Stimulated activated naive B cell treated with anti-CD40 and anti-IgM and Interleukin-4, amounts not matched to agents 10 μg/mL and 1 μg/mL and 100 μg/mL, for 72 hours (primary cell): ENCODE measurements at regions not wholly inside any gene's neighbourhood (a gene's known extent, or its start where the extent isn't known, plus 50 kb on each side); places are given as distances from the start of the nearest gene placed in this dataset.

ENCODE experiments used
- ATAC-seq, 2 donors: fragments of 150-1000 bp; cut with Tn5 transposase; replicated peaks; 2 replicates each; pipeline ENCODE4 v1.10.0; 2021; ENCODE audit warnings: moderate library complexity in 1 of 2
- DNase-seq: peaks from one replicate; pipeline ENCODE4 v3.0.0; 2021
- H3K27ac Mint-ChIP-seq: one replicate; pipeline ENCODE4 v1.8.0; 2022; ENCODE audit warnings: mild to moderate bottlenecking, mixed read lengths
- H3K27me3 Mint-ChIP-seq, 2 donors: one replicate each; pipeline ENCODE4 v1.8.0; 2022; ENCODE audit warnings: mixed read lengths in 2 of 2
- H3K36me3 Mint-ChIP-seq, 2 donors: one replicate each; pipeline ENCODE4 v1.8.0; 2022; ENCODE audit warnings: mixed read lengths in 2 of 2, mild to moderate bottlenecking in 1 of 2
- H3K4me1 Mint-ChIP-seq, 2 donors: one replicate each; pipeline ENCODE4 v1.8.0; 2022; ENCODE audit warnings: mixed read lengths in 2 of 2, mild to moderate bottlenecking in 1 of 2
- H3K4me3 Mint-ChIP-seq, 2 donors: one replicate each; pipeline ENCODE4 v1.8.0; 2022; ENCODE audit warnings: mild to moderate bottlenecking in 2 of 2, mixed read lengths in 2 of 2, moderate library complexity in 1 of 2
- H3K9me3 Mint-ChIP-seq, 2 donors: one replicate each; pipeline ENCODE4 v1.8.0; 2022; ENCODE audit warnings: mixed read lengths in 2 of 2, mild to moderate bottlenecking in 1 of 2

DNA sequence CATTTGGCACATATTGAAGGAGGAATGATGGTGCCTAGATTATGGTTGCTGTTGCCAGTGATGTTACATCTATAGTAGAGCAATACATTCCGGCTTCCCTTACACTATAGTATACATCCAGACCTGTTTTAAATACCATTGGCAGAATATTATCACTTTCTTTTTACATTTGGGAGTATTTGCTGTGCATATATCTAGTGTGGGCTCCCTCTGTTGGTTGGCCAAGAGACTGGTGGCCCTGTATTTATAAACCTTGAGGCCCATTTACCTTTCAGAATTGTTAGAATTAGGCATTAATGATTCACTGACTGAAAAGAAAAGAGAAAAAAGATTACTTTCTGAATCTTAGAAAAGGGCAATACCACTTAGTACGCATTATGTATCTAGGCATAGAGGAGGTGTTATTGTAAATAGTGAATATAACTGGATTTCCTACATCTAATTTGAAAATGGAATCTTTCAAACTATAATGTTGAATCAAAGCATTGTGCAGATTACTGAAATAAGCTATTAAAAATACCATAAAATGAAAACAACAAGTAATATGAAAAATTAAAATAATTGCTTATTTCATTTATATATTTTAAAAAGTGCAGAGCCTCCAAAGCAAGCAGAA, 628.8 kb upstream of the MAN1A1 start:
- peaks cover 0 to 2% of the 10 kb centered on the region in 2 donors for H3K4me1 Mint-ChIP-seq

DNA sequence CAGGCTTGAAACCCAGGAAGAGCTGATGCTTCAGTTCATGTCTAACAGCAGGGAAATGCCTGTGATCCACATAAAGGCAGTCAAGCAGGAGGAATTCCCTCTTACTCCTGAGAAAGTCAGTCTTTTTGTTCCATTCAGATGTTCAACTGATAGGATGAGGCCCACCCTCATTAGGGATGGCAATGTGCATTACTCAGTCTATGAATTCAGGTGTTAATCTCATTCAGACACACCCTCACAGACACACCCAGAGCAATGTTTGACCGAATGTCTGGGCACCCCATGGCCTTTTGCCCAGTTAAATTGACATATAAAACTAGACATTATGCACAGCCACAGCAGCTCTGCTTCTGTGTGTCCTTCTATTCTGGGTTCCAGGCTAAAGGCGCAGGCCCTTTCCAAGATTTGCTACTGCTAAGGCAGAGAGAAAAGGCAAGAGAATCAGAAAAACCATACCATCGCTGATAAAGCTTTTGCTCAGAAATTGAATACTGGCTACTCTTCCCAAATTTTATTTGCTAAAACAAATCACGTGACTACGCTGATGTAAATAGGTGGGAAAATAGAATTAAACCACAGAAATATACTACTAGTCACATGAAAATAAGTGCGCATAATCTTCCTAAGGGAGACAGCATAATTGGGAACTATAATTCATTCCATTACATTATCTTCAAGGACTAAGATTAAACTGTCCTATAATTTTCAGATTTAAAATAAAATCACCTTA, 625.0 kb upstream of the MAN1A1 start:
- Mint-ChIP-seq H3K9me3 (no peaks in the 10 kb centered on the region), H3K27me3 (no peaks in the 10 kb centered on the region), H3K36me3 (no peaks in the 10 kb centered on the region), H3K4me3 (no peak overlapping the region), H3K27ac (no peak overlapping the region), H3K4me1 (peaks cover 0 to 2% of the 10 kb centered on the region in 2 donors)
- DNase-seq (no peak), ATAC-seq (no peak)

More for the DNA sequence above, 628.8 kb upstream of the MAN1A1 start:
- H3K9me3 Mint-ChIP-seq = no peaks in the 10 kb centered on the region
- peak; percentile 53 to 67 for ATAC-seq
- H3K4me3 Mint-ChIP-seq = no peak overlapping the region
- no peak overlapping the region for H3K27ac Mint-ChIP-seq
- no peaks in the 10 kb centered on the region for H3K36me3 Mint-ChIP-seq
- no peaks in the 10 kb centered on the region for H3K27me3 Mint-ChIP-seq
- no peak for DNase-seq

DNA sequence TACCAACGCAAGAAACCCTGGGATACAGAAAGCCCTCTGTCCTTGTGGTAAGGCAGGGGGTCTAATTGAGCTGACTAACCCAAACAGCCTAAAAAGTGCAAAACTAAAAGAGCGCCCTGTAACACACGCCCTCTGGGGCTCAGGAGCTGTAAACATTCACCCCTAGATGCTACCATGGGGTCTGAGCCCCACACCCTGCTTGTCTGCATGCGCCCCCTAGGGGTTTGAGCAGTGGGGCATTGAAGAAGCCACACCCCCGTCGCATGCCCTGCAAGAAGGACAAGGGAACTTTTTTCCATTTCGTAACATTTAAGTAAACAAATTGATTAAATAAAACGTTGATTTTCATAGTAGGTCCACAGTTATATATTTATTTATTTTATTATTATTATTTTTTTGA, 616.9 kb upstream of the MAN1A1 start:
- H3K4me3 Mint-ChIP-seq = no peak overlapping the region
- no peak overlapping the region for H3K27ac Mint-ChIP-seq
- ATAC-seq (no peak), DNase-seq (no peak)
- no peaks in the 10 kb centered on the region for H3K36me3 Mint-ChIP-seq
- no peaks in the 10 kb centered on the region for H3K27me3 Mint-ChIP-seq
- peaks cover 0 to 2% of the 10 kb centered on the region in 2 donors for H3K9me3 Mint-ChIP-seq
- no peaks in the 10 kb centered on the region for H3K4me1 Mint-ChIP-seq

DNA sequence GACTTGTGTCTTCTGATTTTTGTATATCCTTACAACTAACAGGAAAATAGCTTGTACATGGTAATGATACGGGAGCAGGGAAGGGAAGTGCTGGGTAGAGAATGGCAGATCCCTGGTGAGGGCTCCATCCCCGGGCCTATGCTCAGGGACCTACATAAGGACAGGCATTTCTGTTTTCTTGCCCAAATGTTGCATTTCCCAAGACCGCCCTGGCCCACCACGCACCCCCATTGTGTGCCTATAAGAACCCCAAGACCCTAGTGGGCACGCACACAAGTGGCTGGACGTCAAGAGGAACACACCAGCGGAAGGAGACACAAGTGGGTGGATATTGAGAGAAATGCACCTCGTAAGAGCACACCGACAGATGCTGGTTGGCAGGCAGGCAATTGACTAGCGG, 616.3 kb upstream of the MAN1A1 start:
- no peak for DNase-seq
- no peaks in the 10 kb centered on the region for H3K27me3 Mint-ChIP-seq
- no peak overlapping the region for H3K4me3 Mint-ChIP-seq
- ATAC-seq = no peak
- no peak overlapping the region for H3K27ac Mint-ChIP-seq
- peaks cover 0 to 2% of the 10 kb centered on the region in 2 donors for H3K9me3 Mint-ChIP-seq
- no peaks in the 10 kb centered on the region for H3K36me3 Mint-ChIP-seq
- H3K4me1 Mint-ChIP-seq = no peaks in the 10 kb centered on the region

DNA sequence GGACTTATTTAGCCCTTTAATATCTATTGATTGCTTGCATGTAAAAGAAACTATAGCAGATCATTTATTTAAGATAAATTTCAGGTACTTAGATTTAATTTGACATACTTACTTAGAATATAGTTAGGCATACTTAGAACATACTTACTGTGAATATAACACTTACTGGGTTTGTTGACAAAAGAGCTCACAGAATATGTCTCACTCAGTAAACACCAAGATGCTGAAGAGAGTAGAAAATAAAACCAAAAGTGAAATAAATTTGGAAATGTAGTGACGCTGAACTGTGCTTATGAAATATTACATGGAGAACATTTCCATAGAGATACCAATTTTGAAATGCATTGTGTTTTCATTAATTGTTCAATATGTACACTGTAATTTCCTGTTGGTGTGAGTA, 615.4 kb upstream of the MAN1A1 start:
- Mint-ChIP-seq H3K27ac (no peak overlapping the region), H3K4me1 (no peaks in the 10 kb centered on the region), H3K36me3 (no peaks in the 10 kb centered on the region), H3K27me3 (no peaks in the 10 kb centered on the region), H3K9me3 (peaks cover 0 to 2% of the 10 kb centered on the region in 2 donors), H3K4me3 (no peak overlapping the region)
- no peak for DNase-seq
- ATAC-seq = no peak

DNA sequence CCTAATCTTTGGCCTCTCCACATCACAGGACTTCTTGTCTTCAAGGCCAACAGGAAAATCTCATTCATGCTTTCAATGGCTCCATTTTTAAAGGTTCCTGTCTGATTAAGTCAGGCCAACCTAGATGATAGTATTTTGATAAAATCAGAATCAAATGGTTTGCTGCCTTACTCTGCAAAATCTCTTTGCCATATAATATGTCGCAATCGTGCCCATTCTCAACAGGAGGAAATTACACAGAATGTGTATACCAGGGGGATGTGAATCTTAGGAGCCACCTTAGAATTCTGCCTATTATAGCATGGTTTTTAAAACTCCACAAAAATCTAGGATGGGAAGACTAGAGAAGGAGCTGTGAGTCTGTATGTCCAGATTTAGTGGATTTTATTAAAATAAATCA, 612.9 kb upstream of the MAN1A1 start:
- ATAC-seq = no peak
- Mint-ChIP-seq H3K27ac (no peak overlapping the region), H3K4me3 (no peak overlapping the region), H3K27me3 (no peaks in the 10 kb centered on the region), H3K36me3 (no peaks in the 10 kb centered on the region), H3K4me1 (no peaks in the 10 kb centered on the region), H3K9me3 (peaks cover 0 to 2% of the 10 kb centered on the region in 2 donors)
- DNase-seq = no peak

DNA sequence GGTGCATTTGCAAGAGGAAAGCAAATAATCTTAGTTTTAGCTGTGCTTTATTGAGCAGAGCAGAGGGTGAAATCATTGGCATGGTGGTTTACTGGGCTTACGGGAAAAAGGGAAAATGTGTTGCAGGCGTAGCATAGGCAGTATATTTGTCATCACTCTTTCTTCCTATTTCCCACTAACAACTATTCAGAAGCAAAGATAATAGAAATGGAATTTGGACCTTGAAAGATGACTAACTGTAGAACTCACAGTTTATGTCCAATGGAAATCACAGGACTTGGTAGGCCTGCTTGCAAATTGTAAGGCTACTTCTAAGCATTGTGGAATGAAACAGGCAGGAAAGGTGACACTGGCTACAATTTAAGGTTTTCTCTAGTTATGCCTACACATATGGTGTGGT, 611.9 kb upstream of the MAN1A1 start:
- Mint-ChIP-seq H3K36me3 (no peaks in the 10 kb centered on the region), H3K4me1 (no peaks in the 10 kb centered on the region)
- ATAC-seq = no peak

DNA sequence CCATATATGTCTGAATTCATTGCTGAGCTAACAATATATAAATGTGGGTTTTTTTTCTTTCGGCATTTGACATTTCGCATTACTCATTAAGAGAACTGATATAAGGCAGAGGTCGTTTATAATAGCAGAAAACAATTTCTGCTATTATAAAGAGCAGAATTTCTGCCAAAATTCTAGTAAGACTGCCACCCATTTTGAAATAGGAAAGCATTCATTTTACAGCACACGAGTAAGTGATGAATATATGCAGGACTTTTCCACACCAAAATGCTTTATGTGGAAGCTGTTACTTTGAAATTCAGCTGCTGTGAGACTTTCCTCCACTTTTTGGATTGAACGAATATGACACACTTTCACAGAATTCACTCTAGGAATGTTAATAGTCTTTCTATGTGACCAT, 610.9 kb upstream of the MAN1A1 start:
- no peaks in the 10 kb centered on the region for H3K27me3 Mint-ChIP-seq
- H3K36me3 Mint-ChIP-seq = no peaks in the 10 kb centered on the region
- H3K4me1 Mint-ChIP-seq = no peaks in the 10 kb centered on the region
- ATAC-seq (no peak), DNase-seq (no peak)
- H3K9me3 Mint-ChIP-seq = no peaks in the 10 kb centered on the region
- no peak overlapping the region for H3K27ac Mint-ChIP-seq
- no peak overlapping the region for H3K4me3 Mint-ChIP-seq

More for the DNA sequence above, 611.9 kb upstream of the MAN1A1 start:
- Mint-ChIP-seq H3K27ac (no peak overlapping the region), H3K4me3 (no peak overlapping the region), H3K9me3 (peaks cover 0 to 2% of the 10 kb centered on the region in 2 donors), H3K27me3 (no peaks in the 10 kb centered on the region)
- no peak for DNase-seq

DNA sequence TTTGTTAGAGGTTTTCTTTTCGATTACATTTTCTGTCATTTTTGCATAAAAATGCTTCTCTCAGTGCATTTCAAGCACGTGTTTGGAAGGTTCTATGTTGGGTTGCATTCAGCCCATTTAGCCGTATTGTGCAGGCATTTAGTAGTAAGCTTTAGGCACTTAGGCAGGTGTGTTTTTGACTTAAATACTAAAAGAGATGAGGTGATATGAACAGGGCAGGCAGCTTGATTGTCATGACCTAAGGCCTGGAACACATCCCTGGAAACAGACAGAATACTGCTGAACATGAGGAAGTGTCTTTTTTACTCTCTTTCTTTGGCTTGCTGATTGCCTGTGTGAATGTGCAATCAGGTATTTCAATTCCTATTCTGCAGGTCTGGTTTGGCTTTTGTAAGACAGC, 610.5 kb upstream of the MAN1A1 start:
- no peak for ATAC-seq
- Mint-ChIP-seq H3K4me3 (no peak overlapping the region), H3K36me3 (no peaks in the 10 kb centered on the region), H3K9me3 (no peaks in the 10 kb centered on the region), H3K27ac (no peak overlapping the region), H3K4me1 (no peaks in the 10 kb centered on the region), H3K27me3 (no peaks in the 10 kb centered on the region)
- DNase-seq = no peak

DNA sequence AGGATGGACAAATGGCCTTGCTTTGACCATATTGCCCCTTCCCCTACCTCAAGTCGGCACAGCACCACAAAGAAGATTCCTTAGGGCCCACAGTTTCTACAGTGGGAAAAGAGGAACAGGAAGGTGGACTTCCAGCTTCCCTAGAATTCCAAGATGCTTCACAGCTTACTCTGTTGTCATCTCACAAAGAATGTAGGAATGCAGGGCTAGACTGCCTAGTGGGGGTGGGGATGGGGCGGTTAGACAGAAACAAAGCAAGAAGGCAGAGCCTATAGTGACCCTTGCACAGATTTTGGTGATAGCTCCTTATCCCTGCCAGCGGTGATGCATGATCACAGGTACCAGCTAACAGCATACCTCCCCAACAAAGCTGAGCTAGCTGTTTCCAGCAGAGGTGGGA, 607.6 kb upstream of the MAN1A1 start:
- no peaks in the 10 kb centered on the region for H3K36me3 Mint-ChIP-seq
- no peaks in the 10 kb centered on the region for H3K4me1 Mint-ChIP-seq
- H3K27ac Mint-ChIP-seq = no peak overlapping the region
- no peaks in the 10 kb centered on the region for H3K27me3 Mint-ChIP-seq
- H3K9me3 Mint-ChIP-seq = peaks cover 0 to 2% of the 10 kb centered on the region in 2 donors
- DNase-seq (no peak), ATAC-seq (no peak)
- no peak overlapping the region for H3K4me3 Mint-ChIP-seq

DNA sequence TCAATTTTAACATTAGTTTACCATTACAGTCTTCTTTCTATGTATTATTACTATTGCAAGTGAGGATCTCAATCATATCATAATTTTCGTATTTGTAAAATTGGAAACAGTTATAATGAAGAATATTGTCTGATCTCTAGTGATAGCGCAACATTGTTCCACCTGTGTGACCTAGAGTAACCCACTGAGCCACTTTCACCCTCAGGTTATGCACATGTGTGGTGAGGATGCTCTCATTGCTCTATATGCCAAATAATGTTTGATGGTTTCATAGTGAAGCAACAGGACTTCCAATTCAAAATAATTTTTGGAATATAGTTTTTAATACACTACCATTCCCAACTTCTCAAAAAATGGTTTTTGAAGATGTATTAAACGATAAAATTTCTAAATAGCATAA, 603.1 kb upstream of the MAN1A1 start:
- no peak overlapping the region for H3K27ac Mint-ChIP-seq

DNA sequence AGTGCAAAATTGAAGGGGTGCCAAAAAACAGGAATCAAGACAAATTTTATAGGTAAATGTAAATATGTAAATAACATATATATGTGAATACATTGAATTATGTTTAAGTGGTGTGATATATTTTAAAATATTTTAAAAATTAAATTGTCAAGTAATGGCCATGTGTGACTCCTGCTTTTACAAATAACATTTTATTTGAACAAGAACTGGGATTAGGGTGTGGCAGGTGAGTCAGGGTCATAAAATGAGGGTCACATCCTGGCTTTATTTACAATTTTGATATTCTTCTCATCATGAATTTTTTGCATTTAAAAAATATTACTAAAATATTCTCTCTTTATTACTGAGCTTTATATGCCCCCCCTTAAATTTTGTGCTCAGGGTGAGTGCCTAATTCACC, 601.1 kb upstream of the MAN1A1 start:
- H3K4me3 Mint-ChIP-seq = no peak overlapping the region
- H3K27me3 Mint-ChIP-seq = peaks cover 0 to 4% of the 10 kb centered on the region in 2 donors
- H3K9me3 Mint-ChIP-seq = peaks cover 0 to 5% of the 10 kb centered on the region in 2 donors
- ATAC-seq (no peak), DNase-seq (no peak)
- no peaks in the 10 kb centered on the region for H3K4me1 Mint-ChIP-seq
- H3K27ac Mint-ChIP-seq = no peak overlapping the region
- H3K36me3 Mint-ChIP-seq = no peaks in the 10 kb centered on the region

More for the DNA sequence above, 603.1 kb upstream of the MAN1A1 start:
- no peaks in the 10 kb centered on the region for H3K4me1 Mint-ChIP-seq
- peaks cover 0 to 5% of the 10 kb centered on the region in 2 donors for H3K9me3 Mint-ChIP-seq
- no peaks in the 10 kb centered on the region for H3K36me3 Mint-ChIP-seq
- no peak for ATAC-seq
- no peaks in the 10 kb centered on the region for H3K27me3 Mint-ChIP-seq
- H3K4me3 Mint-ChIP-seq = no peak overlapping the region
- DNase-seq = no peak

DNA sequence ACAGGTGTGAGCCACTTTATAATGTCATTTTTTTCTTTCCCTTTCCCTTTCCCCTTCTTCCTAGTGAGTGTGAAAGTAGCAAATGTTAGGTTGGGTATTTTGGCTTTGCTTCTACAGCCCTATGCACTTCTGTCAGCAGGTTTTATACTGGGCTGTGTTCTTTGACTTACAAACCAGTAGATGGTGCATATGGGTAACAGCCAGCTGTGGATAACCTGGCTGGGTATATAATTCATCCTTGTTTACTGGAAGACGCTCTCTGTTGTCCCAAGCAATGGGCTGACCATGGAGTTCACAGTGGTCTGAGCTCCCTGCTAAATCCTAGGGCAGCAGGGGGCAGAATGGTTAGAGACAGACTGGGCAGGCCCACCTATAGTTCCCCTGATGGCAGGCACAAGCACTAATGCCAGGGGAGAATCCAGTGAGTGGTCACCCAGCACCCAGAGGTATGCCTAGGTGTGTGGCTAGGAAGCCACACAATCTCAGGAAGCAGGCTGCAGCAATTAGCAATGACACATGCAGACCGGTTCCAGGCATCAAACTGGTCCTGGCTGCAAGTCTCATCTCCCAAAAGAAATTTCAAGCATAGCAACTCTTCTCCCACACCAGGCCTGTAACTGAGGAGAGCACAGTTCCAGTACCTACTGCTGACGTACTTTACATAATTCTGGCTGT, 592.7 kb upstream of the MAN1A1 start:
- Mint-ChIP-seq H3K4me3 (no peak overlapping the region), H3K36me3 (no peaks in the 10 kb centered on the region)
- no peak for ATAC-seq

DNA sequence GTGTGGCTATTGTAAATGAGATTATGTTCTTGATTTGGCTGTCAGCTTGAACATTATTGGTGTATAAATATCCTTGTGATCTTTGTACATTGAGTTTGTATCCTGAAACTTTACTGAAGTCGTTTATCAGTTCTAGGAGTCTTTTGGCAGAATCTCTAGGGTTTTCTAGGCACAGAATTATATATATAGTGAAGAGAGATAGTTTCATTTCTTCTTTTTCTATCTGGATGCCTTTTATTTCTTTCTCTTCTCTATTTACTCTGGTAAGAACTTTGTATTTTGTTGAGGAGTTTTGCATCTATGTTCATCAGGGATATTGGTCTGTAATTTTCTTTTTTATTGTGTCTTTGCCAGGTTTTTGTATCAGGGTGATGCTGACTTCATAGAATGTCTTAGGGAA, 589.2 kb upstream of the MAN1A1 start:
- ATAC-seq (peak; percentile 53 to 63), DNase-seq (no peak)
- Mint-ChIP-seq H3K4me1 (peaks cover 22 to 38% of the 10 kb centered on the region in 2 donors), H3K27ac (no peak overlapping the region), H3K27me3 (peaks cover 3 to 20% of the 10 kb centered on the region in 2 donors), H3K9me3 (peaks cover 0 to 2% of the 10 kb centered on the region in 2 donors), H3K36me3 (no peaks in the 10 kb centered on the region), H3K4me3 (no peak overlapping the region)

More for the DNA sequence above, 592.7 kb upstream of the MAN1A1 start:
- Mint-ChIP-seq H3K27me3 (peaks cover 3 to 30% of the 10 kb centered on the region in 2 donors), H3K27ac (no peak overlapping the region), H3K9me3 (peaks cover 0 to 2% of the 10 kb centered on the region in 2 donors), H3K4me1 (peaks cover 22 to 38% of the 10 kb centered on the region in 2 donors)
- DNase-seq = no peak

DNA sequence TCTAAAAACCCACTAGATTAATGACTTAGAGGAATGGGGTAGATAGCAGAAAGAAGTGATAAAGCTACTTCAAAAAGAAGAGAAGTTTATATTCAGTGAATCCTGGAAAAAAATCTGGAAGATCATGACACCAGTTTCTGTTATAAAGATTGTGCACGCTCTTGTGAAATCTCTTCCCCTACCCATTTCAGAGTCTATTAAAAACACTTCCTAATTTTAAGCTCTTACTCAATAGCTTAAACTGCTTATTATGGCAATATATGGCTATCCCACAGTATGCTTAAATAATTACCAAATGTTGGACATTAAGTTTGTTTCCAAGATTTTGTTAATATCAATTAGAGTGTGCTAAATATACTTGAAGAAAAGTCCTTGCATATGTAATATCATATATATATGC, 585.3 kb upstream of the MAN1A1 start:
- no peak for ATAC-seq
- H3K4me3 Mint-ChIP-seq = no peak overlapping the region
- H3K36me3 Mint-ChIP-seq = no peaks in the 10 kb centered on the region
- no peak overlapping the region for H3K27ac Mint-ChIP-seq
- DNase-seq = no peak
- peaks cover 11 to 16% of the 10 kb centered on the region in 2 donors for H3K4me1 Mint-ChIP-seq
- H3K9me3 Mint-ChIP-seq = peaks cover 0 to 2% of the 10 kb centered on the region in 2 donors
- no peaks in the 10 kb centered on the region for H3K27me3 Mint-ChIP-seq
